AG04450 (cell line): ENCODE measurements at regions not wholly inside any gene's neighbourhood (a gene's known extent, or its start where the extent isn't known, plus 50 kb on each side); places are given as distances from the start of the nearest gene placed in this dataset.

Experiments used
- CTCF ChIA-PET: fragments of 300-600, 350-600 bp; formaldehyde crosslinking; extraction: SDS; loops from one replicate; lab custom pipeline; 2022; ENCODE audit warnings: antibody characterized with exemption, inconsistent platforms; lab: Charles Lee
- POLR2A ChIA-PET: fragments of 350-600 bp; formaldehyde crosslinking; extraction: SDS; loops from one replicate; lab custom pipeline; 2021; ENCODE audit warnings: antibody characterized with exemption, inconsistent platforms; lab: Yijun Ruan, JAX
- DNase-seq: peaks from one replicate; pipeline ENCODE4 v3.0.0-alpha.2; 2011; ENCODE audit warnings: low read depth, low spot score
- H3K27ac ChIP-seq: one replicate; pipeline ENCODE4 v1.5.1; 2012; ENCODE audit warnings: low read depth, low read length, control low read depth
- H3K27me3 ChIP-seq: one replicate; pipeline ENCODE4 v1.6.0; 2012; ENCODE audit warnings: low read length; ENCODE audit not compliant: control insufficient read depth, insufficient read depth
- H3K4me3 ChIP-seq: 2 replicates; pipeline ENCODE4 v1.5.1; 2011; ENCODE audit warnings: mild to moderate bottlenecking, low read depth, low read length, control low read depth
- H3K9me3 ChIP-seq: 2 replicates; pipeline ENCODE4 v1.5.1; 2012; ENCODE audit warnings: low read length; ENCODE audit not compliant: control insufficient read depth, insufficient read depth
- CTCF ChIP-seq: IDR thresholded peaks from 2 replicates; pipeline ENCODE4 v1.5.1; 2011; ENCODE audit warnings: low read depth, low read length, control low read depth, inconsistent platforms

GRCh38 chr5:124941051-124942049 is 194.9 kb upstream of the ZNF608 start:
- Histone ChIP-seq H3K27ac (no peak overlapping the region), H3K9me3 (peaks cover 4% of the 10 kb centered on the region; the same call in 1 of the 2 replicates), H3K4me3 (no peak overlapping the region), H3K27me3 (no peaks in the 10 kb centered on the region)
- no peak for TF ChIP-seq CTCF
- no peak for DNase-seq
- POLR2A ChIA-PET = no interaction called here
- CTCF ChIA-PET = interaction anchor here (0.6 kb wide), 1 partner anchor 201 kb away, joined by 3 read pairs; no protein-coding TSS in a partner anchor

- DNase-seq = no peak
- POLR2A ChIA-PET = no interaction called here
- Histone ChIP-seq H3K27me3 (no peaks in the 10 kb centered on the region), H3K9me3 (no peaks in the 10 kb centered on the region), H3K4me3 (no peak overlapping the region), H3K27ac (no peak overlapping the region)
- CTCF ChIA-PET = no interaction called here
- no peak for TF ChIP-seq CTCF
These were observed 201.8 kb upstream of the ZNF608 start for GRCh38 chr5:124948062-124948753.

- POLR2A ChIA-PET = no interaction called here
- no peak overlapping the region for H3K4me3 ChIP-seq
- no peak overlapping the region for H3K27ac ChIP-seq
- no peaks in the 10 kb centered on the region for H3K27me3 ChIP-seq
- CTCF ChIA-PET = no interaction called here
- DNase-seq = no peak
- TF ChIP-seq CTCF = no peak
- no peaks in the 10 kb centered on the region for H3K9me3 ChIP-seq
These were observed 202.4 kb upstream of the ZNF608 start for GRCh38 chr5:124948754-124949275.

GRCh38 chr5:124949862-124950261 is 203.4 kb upstream of the ZNF608 start:
- ChIA-PET CTCF (no interaction called here), POLR2A (no interaction called here)
- DNase-seq = no peak
- no peak overlapping the region for H3K27ac ChIP-seq
- TF ChIP-seq CTCF = no peak
- no peak overlapping the region for H3K4me3 ChIP-seq
- H3K9me3 ChIP-seq = no peaks in the 10 kb centered on the region
- no peaks in the 10 kb centered on the region for H3K27me3 ChIP-seq

GRCh38 chr5:124951105-124951504 is 204.7 kb upstream of the ZNF608 start:
- no peak for TF ChIP-seq CTCF
- Histone ChIP-seq H3K27me3 (no peaks in the 10 kb centered on the region), H3K27ac (no peak overlapping the region), H3K9me3 (no peaks in the 10 kb centered on the region), H3K4me3 (no peak overlapping the region)
- POLR2A ChIA-PET = no interaction called here
- no peak for DNase-seq
- CTCF ChIA-PET = interaction anchor here (0.6 kb wide), 1 partner anchor 461 kb away, joined by 4 read pairs; no protein-coding TSS in a partner anchor
